GM23338 (cell line): ENCODE measurements at regions not wholly inside any gene's neighbourhood (a gene's known extent, or its start where the extent isn't known, plus 50 kb on each side); places are given as distances from the start of the nearest gene placed in this dataset.

Experiments used
- EZH2 ChIP-seq: fragments of 200-600 bp; sonication (generic); IDR thresholded peaks from one replicate; pipeline ENCODE4 v1.8.0; 2017; ENCODE audit warnings: antibody characterized with exemption, mild to moderate bottlenecking, low read depth; ENCODE audit not compliant: unreplicated experiment
- POLR2AphosphoS5 ChIP-seq: IDR thresholded peaks from 2 replicates; pipeline ENCODE4 v1.6.1; 2016; ENCODE audit warnings: antibody characterized with exemption, low read depth
- ZNF114 ChIP-seq: fragments of 250-450 bp; sonication (Bioruptor Pico); IDR thresholded peaks from 2 replicates; pipeline ENCODE4 v1.5.0; 2020; ENCODE audit warnings: mild to moderate bottlenecking, moderate library complexity
- ZNF331 ChIP-seq: fragments of 250-450 bp; sonication (Bioruptor Pico); IDR thresholded peaks from 2 replicates; pipeline ENCODE4 v1.5.0; 2020; ENCODE audit warnings: low read depth, mild to moderate bottlenecking, moderate library complexity
- TF ChIP-seq, protein P1 (sequence below), 2 experiments: fragments of 200-600 bp in 1 of 2; sonication (generic) in 1 of 2; conservative IDR thresholded peaks; 2 replicates each; pipeline versions ENCODE4 v1.5.1 to v1.6.1; 2016 to 2017; ENCODE audit warnings: antibody characterized with exemption in 2 of 2, low read depth in 2 of 2, mild to moderate bottlenecking in 2 of 2, moderate library complexity in 1 of 2
- TF ChIP-seq, protein P2 (sequence below): fragments of 250-450 bp; sonication (Bioruptor Pico); IDR thresholded peaks from 2 replicates; pipeline ENCODE4 v1.5.0; 2020; ENCODE audit warnings: mild to moderate bottlenecking, moderate library complexity
- TF ChIP-seq, protein P3 (sequence below): IDR thresholded peaks from one replicate; pipeline ENCODE4 v1.6.1; 2018; ENCODE audit warnings: antibody characterized with exemption; ENCODE audit not compliant: unreplicated experiment
- TF ChIP-seq, protein P4 (sequence below): IDR thresholded peaks from 2 replicates; pipeline ENCODE4 v1.6.1; 2016; ENCODE audit warnings: antibody characterized with exemption

DNA sequence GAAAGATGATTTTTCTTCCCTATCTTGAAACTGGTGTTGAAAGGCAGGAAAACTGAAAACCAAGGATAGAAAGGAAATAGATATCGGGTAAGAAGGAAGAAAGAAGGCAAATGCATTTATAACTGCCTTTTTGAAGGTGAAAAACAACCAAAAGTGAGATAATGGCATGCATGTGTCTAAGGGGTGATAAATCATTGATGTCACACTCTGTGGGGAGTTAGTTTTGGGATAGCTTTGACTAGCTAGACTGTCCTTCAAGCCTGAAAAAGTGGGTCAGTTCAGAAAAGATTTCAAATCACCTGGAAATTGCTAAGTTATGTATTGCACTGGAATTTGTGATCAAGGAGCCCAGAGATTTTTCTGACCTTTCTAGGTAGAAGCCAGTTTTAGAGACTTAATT, 142.2 kb upstream of the UMPS start:
- TF ChIP-seq, protein P1, sequence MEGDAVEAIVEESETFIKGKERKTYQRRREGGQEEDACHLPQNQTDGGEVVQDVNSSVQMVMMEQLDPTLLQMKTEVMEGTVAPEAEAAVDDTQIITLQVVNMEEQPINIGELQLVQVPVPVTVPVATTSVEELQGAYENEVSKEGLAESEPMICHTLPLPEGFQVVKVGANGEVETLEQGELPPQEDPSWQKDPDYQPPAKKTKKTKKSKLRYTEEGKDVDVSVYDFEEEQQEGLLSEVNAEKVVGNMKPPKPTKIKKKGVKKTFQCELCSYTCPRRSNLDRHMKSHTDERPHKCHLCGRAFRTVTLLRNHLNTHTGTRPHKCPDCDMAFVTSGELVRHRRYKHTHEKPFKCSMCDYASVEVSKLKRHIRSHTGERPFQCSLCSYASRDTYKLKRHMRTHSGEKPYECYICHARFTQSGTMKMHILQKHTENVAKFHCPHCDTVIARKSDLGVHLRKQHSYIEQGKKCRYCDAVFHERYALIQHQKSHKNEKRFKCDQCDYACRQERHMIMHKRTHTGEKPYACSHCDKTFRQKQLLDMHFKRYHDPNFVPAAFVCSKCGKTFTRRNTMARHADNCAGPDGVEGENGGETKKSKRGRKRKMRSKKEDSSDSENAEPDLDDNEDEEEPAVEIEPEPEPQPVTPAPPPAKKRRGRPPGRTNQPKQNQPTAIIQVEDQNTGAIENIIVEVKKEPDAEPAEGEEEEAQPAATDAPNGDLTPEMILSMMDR (conservative IDR thresholded peaks at IDR 0.05; ENCODE audit: low read depth in 2 of 2) = no peak
- no peak for TF ChIP-seq POLR2AphosphoS5
- TF ChIP-seq, protein P2, sequence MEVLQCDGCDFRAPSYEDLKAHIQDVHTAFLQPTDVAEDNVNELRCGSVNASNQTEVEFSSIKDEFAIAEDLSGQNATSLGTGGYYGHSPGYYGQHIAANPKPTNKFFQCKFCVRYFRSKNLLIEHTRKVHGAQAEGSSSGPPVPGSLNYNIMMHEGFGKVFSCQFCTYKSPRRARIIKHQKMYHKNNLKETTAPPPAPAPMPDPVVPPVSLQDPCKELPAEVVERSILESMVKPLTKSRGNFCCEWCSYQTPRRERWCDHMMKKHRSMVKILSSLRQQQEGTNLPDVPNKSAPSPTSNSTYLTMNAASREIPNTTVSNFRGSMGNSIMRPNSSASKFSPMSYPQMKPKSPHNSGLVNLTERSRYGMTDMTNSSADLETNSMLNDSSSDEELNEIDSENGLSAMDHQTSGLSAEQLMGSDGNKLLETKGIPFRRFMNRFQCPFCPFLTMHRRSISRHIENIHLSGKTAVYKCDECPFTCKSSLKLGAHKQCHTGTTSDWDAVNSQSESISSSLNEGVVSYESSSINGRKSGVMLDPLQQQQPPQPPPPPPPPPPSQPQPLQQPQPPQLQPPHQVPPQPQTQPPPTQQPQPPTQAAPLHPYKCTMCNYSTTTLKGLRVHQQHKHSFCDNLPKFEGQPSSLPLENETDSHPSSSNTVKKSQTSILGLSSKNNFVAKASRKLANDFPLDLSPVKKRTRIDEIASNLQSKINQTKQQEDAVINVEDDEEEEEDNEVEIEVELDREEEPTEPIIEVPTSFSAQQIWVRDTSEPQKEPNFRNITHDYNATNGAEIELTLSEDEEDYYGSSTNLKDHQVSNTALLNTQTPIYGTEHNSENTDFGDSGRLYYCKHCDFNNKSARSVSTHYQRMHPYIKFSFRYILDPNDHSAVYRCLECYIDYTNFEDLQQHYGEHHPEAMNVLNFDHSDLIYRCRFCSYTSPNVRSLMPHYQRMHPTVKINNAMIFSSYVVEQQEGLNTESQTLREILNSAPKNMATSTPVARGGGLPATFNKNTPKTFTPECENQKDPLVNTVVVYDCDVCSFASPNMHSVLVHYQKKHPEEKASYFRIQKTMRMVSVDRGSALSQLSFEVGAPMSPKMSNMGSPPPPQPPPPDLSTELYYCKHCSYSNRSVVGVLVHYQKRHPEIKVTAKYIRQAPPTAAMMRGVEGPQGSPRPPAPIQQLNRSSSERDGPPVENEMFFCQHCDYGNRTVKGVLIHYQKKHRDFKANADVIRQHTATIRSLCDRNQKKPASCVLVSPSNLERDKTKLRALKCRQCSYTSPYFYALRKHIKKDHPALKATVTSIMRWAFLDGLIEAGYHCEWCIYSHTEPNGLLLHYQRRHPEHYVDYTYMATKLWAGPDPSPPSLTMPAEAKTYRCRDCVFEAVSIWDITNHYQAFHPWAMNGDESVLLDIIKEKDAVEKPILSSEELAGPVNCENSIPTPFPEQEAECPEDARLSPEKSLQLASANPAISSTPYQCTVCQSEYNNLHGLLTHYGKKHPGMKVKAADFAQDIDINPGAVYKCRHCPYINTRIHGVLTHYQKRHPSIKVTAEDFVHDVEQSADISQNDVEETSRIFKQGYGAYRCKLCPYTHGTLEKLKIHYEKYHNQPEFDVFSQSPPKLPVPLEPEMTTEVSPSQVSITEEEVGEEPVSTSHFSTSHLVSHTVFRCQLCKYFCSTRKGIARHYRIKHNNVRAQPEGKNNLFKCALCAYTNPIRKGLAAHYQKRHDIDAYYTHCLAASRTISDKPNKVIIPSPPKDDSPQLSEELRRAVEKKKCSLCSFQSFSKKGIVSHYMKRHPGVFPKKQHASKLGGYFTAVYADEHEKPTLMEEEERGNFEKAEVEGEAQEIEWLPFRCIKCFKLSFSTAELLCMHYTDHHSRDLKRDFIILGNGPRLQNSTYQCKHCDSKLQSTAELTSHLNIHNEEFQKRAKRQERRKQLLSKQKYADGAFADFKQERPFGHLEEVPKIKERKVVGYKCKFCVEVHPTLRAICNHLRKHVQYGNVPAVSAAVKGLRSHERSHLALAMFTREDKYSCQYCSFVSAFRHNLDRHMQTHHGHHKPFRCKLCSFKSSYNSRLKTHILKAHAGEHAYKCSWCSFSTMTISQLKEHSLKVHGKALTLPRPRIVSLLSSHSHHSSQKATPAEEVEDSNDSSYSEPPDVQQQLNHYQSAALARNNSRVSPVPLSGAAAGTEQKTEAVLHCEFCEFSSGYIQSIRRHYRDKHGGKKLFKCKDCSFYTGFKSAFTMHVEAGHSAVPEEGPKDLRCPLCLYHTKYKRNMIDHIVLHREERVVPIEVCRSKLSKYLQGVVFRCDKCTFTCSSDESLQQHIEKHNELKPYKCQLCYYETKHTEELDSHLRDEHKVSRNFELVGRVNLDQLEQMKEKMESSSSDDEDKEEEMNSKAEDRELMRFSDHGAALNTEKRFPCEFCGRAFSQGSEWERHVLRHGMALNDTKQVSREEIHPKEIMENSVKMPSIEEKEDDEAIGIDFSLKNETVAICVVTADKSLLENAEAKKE = no peak
- TF ChIP-seq EZH2 = no peak
- no peak for TF ChIP-seq ZNF114
- TF ChIP-seq, protein P3, sequence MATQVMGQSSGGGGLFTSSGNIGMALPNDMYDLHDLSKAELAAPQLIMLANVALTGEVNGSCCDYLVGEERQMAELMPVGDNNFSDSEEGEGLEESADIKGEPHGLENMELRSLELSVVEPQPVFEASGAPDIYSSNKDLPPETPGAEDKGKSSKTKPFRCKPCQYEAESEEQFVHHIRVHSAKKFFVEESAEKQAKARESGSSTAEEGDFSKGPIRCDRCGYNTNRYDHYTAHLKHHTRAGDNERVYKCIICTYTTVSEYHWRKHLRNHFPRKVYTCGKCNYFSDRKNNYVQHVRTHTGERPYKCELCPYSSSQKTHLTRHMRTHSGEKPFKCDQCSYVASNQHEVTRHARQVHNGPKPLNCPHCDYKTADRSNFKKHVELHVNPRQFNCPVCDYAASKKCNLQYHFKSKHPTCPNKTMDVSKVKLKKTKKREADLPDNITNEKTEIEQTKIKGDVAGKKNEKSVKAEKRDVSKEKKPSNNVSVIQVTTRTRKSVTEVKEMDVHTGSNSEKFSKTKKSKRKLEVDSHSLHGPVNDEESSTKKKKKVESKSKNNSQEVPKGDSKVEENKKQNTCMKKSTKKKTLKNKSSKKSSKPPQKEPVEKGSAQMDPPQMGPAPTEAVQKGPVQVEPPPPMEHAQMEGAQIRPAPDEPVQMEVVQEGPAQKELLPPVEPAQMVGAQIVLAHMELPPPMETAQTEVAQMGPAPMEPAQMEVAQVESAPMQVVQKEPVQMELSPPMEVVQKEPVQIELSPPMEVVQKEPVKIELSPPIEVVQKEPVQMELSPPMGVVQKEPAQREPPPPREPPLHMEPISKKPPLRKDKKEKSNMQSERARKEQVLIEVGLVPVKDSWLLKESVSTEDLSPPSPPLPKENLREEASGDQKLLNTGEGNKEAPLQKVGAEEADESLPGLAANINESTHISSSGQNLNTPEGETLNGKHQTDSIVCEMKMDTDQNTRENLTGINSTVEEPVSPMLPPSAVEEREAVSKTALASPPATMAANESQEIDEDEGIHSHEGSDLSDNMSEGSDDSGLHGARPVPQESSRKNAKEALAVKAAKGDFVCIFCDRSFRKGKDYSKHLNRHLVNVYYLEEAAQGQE = no peak
- TF ChIP-seq, protein P4, sequence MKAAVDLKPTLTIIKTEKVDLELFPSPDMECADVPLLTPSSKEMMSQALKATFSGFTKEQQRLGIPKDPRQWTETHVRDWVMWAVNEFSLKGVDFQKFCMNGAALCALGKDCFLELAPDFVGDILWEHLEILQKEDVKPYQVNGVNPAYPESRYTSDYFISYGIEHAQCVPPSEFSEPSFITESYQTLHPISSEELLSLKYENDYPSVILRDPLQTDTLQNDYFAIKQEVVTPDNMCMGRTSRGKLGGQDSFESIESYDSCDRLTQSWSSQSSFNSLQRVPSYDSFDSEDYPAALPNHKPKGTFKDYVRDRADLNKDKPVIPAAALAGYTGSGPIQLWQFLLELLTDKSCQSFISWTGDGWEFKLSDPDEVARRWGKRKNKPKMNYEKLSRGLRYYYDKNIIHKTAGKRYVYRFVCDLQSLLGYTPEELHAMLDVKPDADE = no peak
- TF ChIP-seq ZNF331 (CRISPR knock-in tag) = no peak
